ENCODE measurements at regions not wholly inside any gene's neighbourhood (a gene's known extent, or its start where the extent isn't known, plus 50 kb on each side); places are given as distances from the start of the nearest gene placed in this dataset.

GRCh38 chr2:2913601-2914120 lies 464.0 kb downstream of the EIPR1 start:
- no peak overlapping the region for H3K4me3 Mint-ChIP-seq (ENCODE audit: unreplicated experiment)
- H3K27me3 Mint-ChIP-seq (ENCODE audit: unreplicated experiment), result no peaks in the 10 kb centered on the region
- no peaks in the 10 kb centered on the region for H3K9me3 Mint-ChIP-seq (ENCODE audit: unreplicated experiment)
- no peak for DNase-seq
- H3K4me1 Mint-ChIP-seq (ENCODE audit: low read depth, unreplicated experiment), result peaks cover 27% of the 10 kb centered on the region
- no peak for TF ChIP-seq CTCF (IDR thresholded peaks at IDR 0.05; ENCODE audit: partially characterized antibody, unreplicated experiment)
- H3K36me3 Mint-ChIP-seq (ENCODE audit: unreplicated experiment), result peaks cover 19% of the 10 kb centered on the region
- H3K27ac Mint-ChIP-seq (ENCODE audit: unreplicated experiment), result no peak overlapping the region

- Mint-ChIP-seq H3K27ac (ENCODE audit: unreplicated experiment) (peak overlapping the region; percentile 40), H3K4me3 (ENCODE audit: unreplicated experiment) (no peak overlapping the region), H3K4me1 (ENCODE audit: low read depth, unreplicated experiment) (peaks cover 25% of the 10 kb centered on the region), H3K9me3 (ENCODE audit: unreplicated experiment) (no peaks in the 10 kb centered on the region), H3K36me3 (ENCODE audit: unreplicated experiment) (peaks cover 19% of the 10 kb centered on the region), H3K27me3 (ENCODE audit: unreplicated experiment) (no peaks in the 10 kb centered on the region)
- DNase-seq, result no peak
- no peak for TF ChIP-seq CTCF (IDR thresholded peaks at IDR 0.05; ENCODE audit: partially characterized antibody, unreplicated experiment)
Measured at GRCh38 chr2:2912731-2913130, 464.9 kb downstream of the EIPR1 start.

GRCh38 chr2:2912293-2912692 lies 465.3 kb downstream of the EIPR1 start:
- peak overlapping the region; percentile 54 for H3K4me3 Mint-ChIP-seq (ENCODE audit: unreplicated experiment)
- no peak for DNase-seq
- H3K9me3 Mint-ChIP-seq (ENCODE audit: unreplicated experiment), result no peaks in the 10 kb centered on the region
- H3K27ac Mint-ChIP-seq (ENCODE audit: unreplicated experiment), result peak overlapping the region; percentile 40
- peaks cover 19% of the 10 kb centered on the region for H3K36me3 Mint-ChIP-seq (ENCODE audit: unreplicated experiment)
- no peak for TF ChIP-seq CTCF (IDR thresholded peaks at IDR 0.05; ENCODE audit: partially characterized antibody, unreplicated experiment)
- H3K27me3 Mint-ChIP-seq (ENCODE audit: unreplicated experiment), result no peaks in the 10 kb centered on the region
- peaks cover 28% of the 10 kb centered on the region for H3K4me1 Mint-ChIP-seq (ENCODE audit: low read depth, unreplicated experiment)

- H3K9me3 Mint-ChIP-seq (ENCODE audit: unreplicated experiment), result peaks cover 2% of the 10 kb centered on the region
- H3K36me3 Mint-ChIP-seq (ENCODE audit: unreplicated experiment), result peaks cover 7% of the 10 kb centered on the region
- H3K27ac Mint-ChIP-seq (ENCODE audit: unreplicated experiment), result no peak overlapping the region
- peaks cover 33% of the 10 kb centered on the region for H3K4me1 Mint-ChIP-seq (ENCODE audit: low read depth, unreplicated experiment)
- no peak overlapping the region for H3K4me3 Mint-ChIP-seq (ENCODE audit: unreplicated experiment)
- no peaks in the 10 kb centered on the region for H3K27me3 Mint-ChIP-seq (ENCODE audit: unreplicated experiment)
- TF ChIP-seq CTCF (IDR thresholded peaks at IDR 0.05; ENCODE audit: partially characterized antibody, unreplicated experiment), result no peak
- no peak for DNase-seq
Measured at GRCh38 chr2:2910259-2910658, 467.4 kb downstream of the EIPR1 start.

- Mint-ChIP-seq H3K27me3 (ENCODE audit: unreplicated experiment) (peaks cover 3% of the 10 kb centered on the region), H3K4me1 (ENCODE audit: low read depth, unreplicated experiment) (peaks cover 38% of the 10 kb centered on the region), H3K9me3 (ENCODE audit: unreplicated experiment) (peaks cover 5% of the 10 kb centered on the region), H3K27ac (ENCODE audit: unreplicated experiment) (no peak overlapping the region), H3K36me3 (ENCODE audit: unreplicated experiment) (no peaks in the 10 kb centered on the region), H3K4me3 (ENCODE audit: unreplicated experiment) (no peak overlapping the region)
- no peak for TF ChIP-seq CTCF (IDR thresholded peaks at IDR 0.05; ENCODE audit: partially characterized antibody, unreplicated experiment)
- no peak for DNase-seq
Measured at GRCh38 chr2:2909086-2910035, 468.3 kb downstream of the EIPR1 start.

Measured in glutamatergic neuron (in vitro differentiated cells).